Transverse colon (tissue), 4 donors: ENCODE measurements at regions not wholly inside any gene's neighbourhood (a gene's known extent, or its start where the extent isn't known, plus 50 kb on each side); places are given as distances from the start of the nearest gene placed in this dataset.

Source experiments
- DNase-seq: peaks from one replicate; pipeline ENCODE4 v3.0.0-alpha.2; 2019
- H3K27ac ChIP-seq, 4 donors: fragments of 200-600 bp; sonication (generic); 2 replicates each; pipeline ENCODE4 v1.5.1; 2016 to 2018; ENCODE audit warnings: inconsistent platforms in 4 of 4
- H3K27me3 ChIP-seq: fragments of 200-600 bp; sonication (generic); 2 replicates; pipeline ENCODE4 v1.5.1; 2017; ENCODE audit warnings: inconsistent platforms
- H3K36me3 ChIP-seq, 4 donors: fragments of 200-600 bp; sonication (generic); 2 replicates each; pipeline ENCODE4 v1.5.1; 2017 to 2019; ENCODE audit warnings: inconsistent platforms in 4 of 4
- H3K4me1 ChIP-seq, 4 donors: fragments of 200-600 bp; sonication (generic); 2 replicates each; pipeline ENCODE4 v1.5.1; 2017 to 2020; ENCODE audit warnings: inconsistent platforms in 4 of 4
- H3K4me3 ChIP-seq, 4 donors: fragments of 200-600 bp; sonication (generic); 1 replicate in 1 of 4; 2 replicates in 3 of 4; pipeline versions ENCODE4 v1.5.1 to v1.6.1; 2017 to 2019; ENCODE audit warnings: inconsistent platforms in 4 of 4
- H3K9me3 ChIP-seq, 2 donors: fragments of 200-600 bp; sonication (generic); 2 replicates each; pipeline ENCODE4 v1.5.1; 2017 to 2019; ENCODE audit warnings: inconsistent platforms in 2 of 2
- EP300 ChIP-seq: sonication (generic); formaldehyde crosslinking; IDR thresholded peaks from one replicate; pipeline ENCODE4 v1.6.1; 2017; ENCODE audit warnings: antibody characterized with exemption, low read depth
- POLR2A ChIP-seq: fragments of 450-650 bp; IDR thresholded peaks from one replicate; pipeline ENCODE4 v1.6.1; 2016; ENCODE audit warnings: antibody characterized with exemption, mild to moderate bottlenecking, moderate library complexity
- POLR2AphosphoS5 ChIP-seq, 3 donors: sonication (generic); formaldehyde crosslinking; IDR thresholded peaks; one replicate each; pipeline ENCODE4 v1.6.1; 2016; ENCODE audit warnings: antibody characterized with exemption in 3 of 3
- WGBS, 2 donors: methylation state at CpG; one replicate each; pipeline ENCODE4 v1.1.5; 2018; ENCODE audit warnings: low coverage in 1 of 2; 5-methylcytosine and 5-hydroxymethylcytosine counted together
- in situ Hi-C, 4 donors: fragments of 200-750 bp; cut with MboI; loops; one replicate each; pipeline versions ENCODE4 v1.15.0 to v1.15.1; 2017; ENCODE audit warnings: low sequenced_read_pairs in 3 of 4, low pct_ligation_motif_present in 1 of 4, low pct_unique_long_range_greater_than_20kb in 1 of 4
- intact Hi-C: fragments of 100-400 bp; cut with DNase I; formaldehyde crosslinking; loops from one replicate; pipeline ENCODE4 v1.15.1; 2023; ENCODE audit warnings: low total_unique reads
- TF ChIP-seq, protein P1 (sequence below), 5 experiments: fragments of 200-600 bp in 3 of 5; fragments of 450-650 bp in 2 of 5; sonication (generic) in 3 of 5; IDR thresholded peaks; 1 replicate in 2 of 5; 2 replicates in 3 of 5; pipeline ENCODE4 v1.5.1; 2016 to 2017; ENCODE audit warnings: antibody characterized with exemption in 5 of 5, inconsistent platforms in 3 of 5, mild to moderate bottlenecking in 2 of 5, moderate library complexity in 1 of 5

DNA sequence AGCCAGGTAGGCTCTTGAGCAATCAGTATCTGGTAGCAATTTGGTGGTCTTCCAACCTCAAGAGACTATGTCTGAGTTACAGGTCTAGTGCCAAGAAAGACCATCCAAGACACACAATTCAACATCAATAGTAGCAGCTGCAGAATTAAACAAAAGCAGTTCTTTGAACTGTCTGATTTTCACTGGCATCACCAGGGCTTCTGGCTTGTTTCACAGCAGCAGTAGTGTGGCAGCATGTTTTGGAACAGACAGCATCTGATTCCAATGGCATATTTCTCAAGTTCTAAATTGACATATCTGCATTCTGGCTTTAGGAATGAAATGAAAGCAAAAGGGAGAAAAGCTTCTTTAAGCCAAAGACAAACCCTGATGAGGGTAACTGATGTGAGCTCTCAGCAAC lies 334.7 kb upstream of the PRMT6 start:
- H3K4me3 ChIP-seq, result no peak overlapping the region
- intact Hi-C loops, result no loop called here
- in situ Hi-C loops, result no loop called here
- H3K36me3 ChIP-seq, result no peaks in the 10 kb centered on the region
- no peaks in the 10 kb centered on the region for H3K9me3 ChIP-seq
- peak overlapping the region in 1 of 4 donors; percentile 25 for H3K27ac ChIP-seq
- TF ChIP-seq EP300 (no peak), POLR2A (no peak), POLR2AphosphoS5 (IDR thresholded peaks at IDR 0.05) (no peak)
- TF ChIP-seq, protein P1, sequence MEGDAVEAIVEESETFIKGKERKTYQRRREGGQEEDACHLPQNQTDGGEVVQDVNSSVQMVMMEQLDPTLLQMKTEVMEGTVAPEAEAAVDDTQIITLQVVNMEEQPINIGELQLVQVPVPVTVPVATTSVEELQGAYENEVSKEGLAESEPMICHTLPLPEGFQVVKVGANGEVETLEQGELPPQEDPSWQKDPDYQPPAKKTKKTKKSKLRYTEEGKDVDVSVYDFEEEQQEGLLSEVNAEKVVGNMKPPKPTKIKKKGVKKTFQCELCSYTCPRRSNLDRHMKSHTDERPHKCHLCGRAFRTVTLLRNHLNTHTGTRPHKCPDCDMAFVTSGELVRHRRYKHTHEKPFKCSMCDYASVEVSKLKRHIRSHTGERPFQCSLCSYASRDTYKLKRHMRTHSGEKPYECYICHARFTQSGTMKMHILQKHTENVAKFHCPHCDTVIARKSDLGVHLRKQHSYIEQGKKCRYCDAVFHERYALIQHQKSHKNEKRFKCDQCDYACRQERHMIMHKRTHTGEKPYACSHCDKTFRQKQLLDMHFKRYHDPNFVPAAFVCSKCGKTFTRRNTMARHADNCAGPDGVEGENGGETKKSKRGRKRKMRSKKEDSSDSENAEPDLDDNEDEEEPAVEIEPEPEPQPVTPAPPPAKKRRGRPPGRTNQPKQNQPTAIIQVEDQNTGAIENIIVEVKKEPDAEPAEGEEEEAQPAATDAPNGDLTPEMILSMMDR (IDR thresholded peaks at IDR 0.05), result no peak
- H3K27me3 ChIP-seq, result no peaks in the 10 kb centered on the region
- H3K4me1 ChIP-seq, result no peaks in the 10 kb centered on the region
- DNase-seq, result no peak

DNA sequence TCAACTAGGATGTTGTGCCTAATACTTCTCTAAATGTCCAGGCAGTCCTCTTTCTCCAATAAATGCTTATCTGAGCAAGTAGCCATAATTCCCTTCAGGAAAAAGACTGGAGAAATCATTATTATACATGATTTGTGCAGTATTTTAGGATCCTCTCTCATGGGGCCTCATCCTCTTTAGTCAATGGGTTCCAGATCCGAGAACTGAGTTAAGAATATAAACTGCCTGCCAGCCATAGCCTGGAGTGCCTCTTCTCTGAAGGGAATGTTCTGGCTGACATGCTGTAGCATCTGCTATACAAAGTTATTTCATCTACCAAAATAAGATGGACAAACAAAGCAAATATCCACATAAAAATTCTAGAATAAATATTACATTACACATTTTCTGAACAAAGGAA lies 334.0 kb upstream of the PRMT6 start:
- Histone ChIP-seq H3K27ac (no peak overlapping the region), H3K27me3 (no peaks in the 10 kb centered on the region), H3K4me1 (no peaks in the 10 kb centered on the region), H3K9me3 (no peaks in the 10 kb centered on the region), H3K36me3 (no peaks in the 10 kb centered on the region), H3K4me3 (no peak overlapping the region)
- in situ Hi-C loops (no loop called here), intact Hi-C loops (no loop called here)
- TF ChIP-seq POLR2AphosphoS5 (IDR thresholded peaks at IDR 0.05), result no peak
- WGBS, 2 donors, result 0 to 28% methylated on average over 1 of the region's 1 CpG
- DNase-seq, result no peak

DNA sequence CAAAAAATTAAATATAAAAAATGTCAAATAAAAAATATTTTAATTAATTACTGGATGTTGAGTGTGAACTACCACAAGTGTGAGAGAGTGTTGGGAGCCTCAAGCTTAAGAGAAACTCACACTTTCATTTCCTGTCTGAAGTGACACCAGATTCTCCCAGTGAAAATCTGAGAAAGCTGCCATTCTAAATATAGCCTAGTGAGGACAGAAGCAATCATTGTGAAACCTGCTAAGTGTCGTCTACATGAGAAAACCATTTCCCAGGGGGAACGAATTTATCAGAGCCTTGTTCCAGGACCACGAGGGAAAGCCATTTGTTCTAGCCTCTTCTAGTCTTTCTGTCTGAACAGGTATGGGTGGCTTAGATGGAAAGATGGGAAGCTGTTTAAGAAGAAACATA lies 329.3 kb upstream of the PRMT6 start:
- H3K9me3 ChIP-seq, result no peaks in the 10 kb centered on the region
- no peaks in the 10 kb centered on the region for H3K27me3 ChIP-seq
- in situ Hi-C loops, result no loop called here
- no peak overlapping the region for H3K4me3 ChIP-seq
- no peak for DNase-seq
- TF ChIP-seq EP300, result no peak
- no peak overlapping the region for H3K27ac ChIP-seq
- no peaks in the 10 kb centered on the region for H3K36me3 ChIP-seq
- H3K4me1 ChIP-seq, result no peaks in the 10 kb centered on the region
- intact Hi-C loops, result no loop called here
- 23 to 51% methylated on average over 3 of the region's 3 CpGs for WGBS, 2 donors

DNA sequence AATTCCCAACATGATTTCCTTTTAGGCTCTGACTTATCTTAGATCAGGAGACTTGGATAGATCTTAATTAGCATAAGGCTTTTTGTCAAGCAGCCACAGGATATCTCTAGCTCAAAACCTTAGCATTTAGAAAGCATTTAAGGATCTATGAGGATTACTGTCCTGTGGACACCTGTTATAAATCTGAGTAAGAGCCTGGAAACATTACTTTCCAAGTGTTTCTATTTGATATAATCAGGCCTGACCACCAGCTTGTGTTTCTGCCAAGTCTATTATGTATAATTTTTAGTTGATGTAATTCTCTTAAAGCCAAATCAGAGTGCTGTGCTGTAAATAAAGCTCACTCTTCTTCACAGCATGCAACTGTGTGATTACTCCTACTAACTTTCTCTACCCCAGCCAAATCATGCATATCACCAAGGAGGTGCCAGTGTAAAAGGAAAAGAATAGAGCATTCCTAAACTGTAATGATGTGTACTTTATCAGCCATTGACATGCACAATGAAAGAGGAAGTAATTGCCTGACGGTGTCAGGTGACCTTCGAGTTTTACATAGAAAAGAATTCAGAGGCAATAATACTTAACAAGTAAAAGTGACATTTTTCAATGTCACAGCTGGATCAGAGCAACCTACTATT lies 309.9 kb upstream of the PRMT6 start:
- H3K4me1 ChIP-seq, result no peaks in the 10 kb centered on the region
- intact Hi-C loops, result no loop called here
- WGBS, 2 donors, result 11 to 14% methylated on average over 2 of the region's 2 CpGs
- no peaks in the 10 kb centered on the region for H3K36me3 ChIP-seq
- in situ Hi-C loops, result no loop called here
- no peaks in the 10 kb centered on the region for H3K27me3 ChIP-seq
- no peak overlapping the region for H3K27ac ChIP-seq
- H3K9me3 ChIP-seq, result no peaks in the 10 kb centered on the region
- TF ChIP-seq EP300 (no peak), POLR2AphosphoS5 (IDR thresholded peaks at IDR 0.05) (no peak), POLR2A (no peak)
- TF ChIP-seq, protein P1 (IDR thresholded peaks at IDR 0.05), result no peak
- H3K4me3 ChIP-seq, result no peak overlapping the region
- DNase-seq, result no peak

DNA sequence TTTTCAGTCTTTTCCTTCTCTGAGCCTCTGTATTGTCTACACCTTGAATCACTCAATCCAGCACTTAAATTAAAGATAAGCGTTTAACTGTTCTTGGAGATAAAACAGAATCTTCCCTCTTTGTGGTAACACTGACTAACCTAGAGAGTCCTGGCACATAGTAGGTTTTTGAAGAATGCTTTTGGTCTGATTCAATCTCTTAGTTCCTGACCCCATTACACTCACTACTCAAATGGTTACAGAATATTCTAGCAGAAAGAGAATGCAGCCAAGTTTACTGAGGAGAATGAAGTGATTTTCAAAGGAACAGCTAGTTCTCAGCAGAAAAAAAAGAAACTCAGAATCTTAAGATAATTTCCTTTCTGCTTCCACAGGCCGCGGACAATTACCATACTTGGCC lies 309.2 kb upstream of the PRMT6 start:
- Histone ChIP-seq H3K36me3 (no peaks in the 10 kb centered on the region), H3K27ac (no peak overlapping the region), H3K4me3 (no peak overlapping the region), H3K4me1 (no peaks in the 10 kb centered on the region), H3K27me3 (no peaks in the 10 kb centered on the region), H3K9me3 (no peaks in the 10 kb centered on the region)
- DNase-seq, result no peak
- TF ChIP-seq, protein P1 (IDR thresholded peaks at IDR 0.05), result no peak
- TF ChIP-seq EP300 (no peak), POLR2A (no peak), POLR2AphosphoS5 (IDR thresholded peaks at IDR 0.05) (no peak)
- intact Hi-C loops (no loop called here), in situ Hi-C loops (no loop called here)
- WGBS, 2 donors, result 62 to 67% methylated on average over 3 of the region's 3 CpGs
